Suprapubic skin (tissue), 4 donors: ENCODE measurements at regions not wholly inside any gene's neighbourhood (a gene's known extent, or its start where the extent isn't known, plus 50 kb on each side); places are given as distances from the start of the nearest gene placed in this dataset.
A peak's percentile ranks its signal among the peaks of the same experiment; 100 is the strongest.
"Not testable (repeated sequence)": the region's sequence is repeated elsewhere in the genome, so short reads cannot be mapped to it uniquely, and the experiment has no call there.

ENCODE experiments used
- DNase-seq, 2 donors: peaks; one replicate each; pipeline ENCODE4 v3.0.0-alpha.2; 2019; ENCODE audit warnings: low spot score in 2 of 2
- H3K27ac ChIP-seq: fragments of 200-600 bp; sonication (generic); one replicate; pipeline ENCODE4 v1.5.1; 2019
- H3K27me3 ChIP-seq: fragments of 200-600 bp; sonication (generic); one replicate; pipeline ENCODE4 v1.5.1; 2019
- H3K36me3 ChIP-seq: fragments of 200-600 bp; sonication (generic); one replicate; pipeline ENCODE4 v1.5.1; 2019
- H3K4me1 ChIP-seq: fragments of 200-600 bp; sonication (generic); one replicate; pipeline ENCODE4 v1.5.1; 2019
- H3K4me3 ChIP-seq: fragments of 200-600 bp; sonication (generic); one replicate; pipeline ENCODE4 v1.5.1; 2019; ENCODE audit warnings: mild to moderate bottlenecking
- H3K9me3 ChIP-seq: fragments of 200-600 bp; sonication (generic); one replicate; pipeline ENCODE4 v1.5.1; 2019
- WGBS: methylation state at CpG from one replicate; pipeline ENCODE4 v1.1.5; 2018; 5-methylcytosine and 5-hydroxymethylcytosine counted together

GRCh38 chrX:3896755-3897154, 183.3 kb upstream of the PRKX start:
- H3K4me3 ChIP-seq, H3K4me1 ChIP-seq, H3K27ac ChIP-seq, H3K27me3 ChIP-seq, H3K36me3 ChIP-seq, H3K9me3 ChIP-seq, DNase-seq: not testable (repeated sequence)
- no CpG with 5 or more reads among the region's 4 CpGs for WGBS

GRCh38 chrX:3882553-3882920, 169.1 kb upstream of the PRKX start:
- not testable (repeated sequence) for H3K9me3 ChIP-seq, H3K36me3 ChIP-seq, H3K4me3 ChIP-seq, H3K4me1 ChIP-seq, DNase-seq, H3K27me3 ChIP-seq, H3K27ac ChIP-seq
- WGBS: no CpG with 5 or more reads among the region's 5 CpGs

GRCh38 chrX:3881898-3882552, 168.6 kb upstream of the PRKX start:
- no CpG with 5 or more reads among the region's 91 CpGs for WGBS
- not testable (repeated sequence) for H3K36me3 ChIP-seq, H3K4me3 ChIP-seq

GRCh38 chrX:3881255-3881895, 167.9 kb upstream of the PRKX start:
- not testable (repeated sequence) for DNase-seq, H3K36me3 ChIP-seq, H3K4me1 ChIP-seq, H3K9me3 ChIP-seq, H3K4me3 ChIP-seq, H3K27me3 ChIP-seq, H3K27ac ChIP-seq
- WGBS: no CpG with 5 or more reads among the region's 63 CpGs

More at GRCh38 chrX:3881898-3882552, 168.6 kb upstream of the PRKX start:
- not testable (repeated sequence) for H3K4me1 ChIP-seq, H3K27ac ChIP-seq, DNase-seq, H3K9me3 ChIP-seq, H3K27me3 ChIP-seq

- WGBS: no CpG with 5 or more reads among the region's 28 CpGs
- DNase-seq, H3K4me1 ChIP-seq, H3K27me3 ChIP-seq, H3K9me3 ChIP-seq, H3K27ac ChIP-seq, H3K36me3 ChIP-seq, H3K4me3 ChIP-seq: not testable (repeated sequence)
These were observed 162.9 kb upstream of the PRKX start for GRCh38 chrX:3876393-3876792.

- not testable (repeated sequence) for H3K27me3 ChIP-seq, H3K36me3 ChIP-seq, H3K4me3 ChIP-seq, H3K27ac ChIP-seq, H3K4me1 ChIP-seq, H3K9me3 ChIP-seq, DNase-seq
- no CpG with 5 or more reads among the region's 12 CpGs for WGBS
These were observed 162.2 kb upstream of the PRKX start for GRCh38 chrX:3875638-3876037.

GRCh38 chrX:3872226-3872879, 158.9 kb upstream of the PRKX start:
- peak in 1 of 2 donors; percentile 2 for DNase-seq
- H3K36me3 ChIP-seq, H3K9me3 ChIP-seq, H3K4me3 ChIP-seq, H3K27ac ChIP-seq, H3K27me3 ChIP-seq, H3K4me1 ChIP-seq: not testable (repeated sequence)
- no CpG with 5 or more reads among the region's 12 CpGs for WGBS

GRCh38 chrX:3867067-3867831, 153.8 kb upstream of the PRKX start:
- not testable (repeated sequence) for H3K4me3 ChIP-seq, H3K27ac ChIP-seq, H3K9me3 ChIP-seq, H3K36me3 ChIP-seq, H3K27me3 ChIP-seq, H3K4me1 ChIP-seq
- no CpG with 5 or more reads among the region's 19 CpGs for WGBS
- peak in 1 of 2 donors; percentile 24 for DNase-seq

GRCh38 chrX:3858332-3858731, 144.9 kb upstream of the PRKX start:
- no CpG with 5 or more reads among the region's 4 CpGs for WGBS
- not testable (repeated sequence) for H3K9me3 ChIP-seq, H3K36me3 ChIP-seq, H3K27ac ChIP-seq, H3K4me3 ChIP-seq, H3K27me3 ChIP-seq, DNase-seq, H3K4me1 ChIP-seq

- H3K36me3 ChIP-seq, DNase-seq, H3K9me3 ChIP-seq, H3K27me3 ChIP-seq, H3K4me1 ChIP-seq, H3K27ac ChIP-seq: not testable (repeated sequence)
- H3K4me3 ChIP-seq: peak overlapping the region; percentile 49
- no CpG with 5 or more reads among the region's 85 CpGs for WGBS
These were observed 130.2 kb upstream of the PRKX start for GRCh38 chrX:3843522-3844145.

GRCh38 chrX:3842822-3843521, 129.5 kb upstream of the PRKX start:
- H3K4me3 ChIP-seq: peak overlapping the region; percentile 49
- not testable (repeated sequence) for H3K36me3 ChIP-seq, H3K4me1 ChIP-seq, DNase-seq, H3K27ac ChIP-seq, H3K9me3 ChIP-seq, H3K27me3 ChIP-seq
- WGBS: no CpG with 5 or more reads among the region's 70 CpGs

- DNase-seq, H3K9me3 ChIP-seq, H3K4me3 ChIP-seq, H3K27me3 ChIP-seq, H3K36me3 ChIP-seq, H3K4me1 ChIP-seq, H3K27ac ChIP-seq: not testable (repeated sequence)
- WGBS: no CpG with 5 or more reads among the region's 24 CpGs
These were observed 125.3 kb upstream of the PRKX start for GRCh38 chrX:3838754-3839153.

GRCh38 chrX:3837958-3838643, 124.7 kb upstream of the PRKX start:
- WGBS: 97% methylated on average over 30 of the region's 58 CpGs

More at GRCh38 chrX:3837958-3838643, 124.7 kb upstream of the PRKX start:
- H3K36me3 ChIP-seq, H3K4me3 ChIP-seq, H3K4me1 ChIP-seq, H3K27me3 ChIP-seq, H3K9me3 ChIP-seq, DNase-seq, H3K27ac ChIP-seq: not testable (repeated sequence)
